ENCODE measurements at regions not wholly inside any gene's neighbourhood (a gene's known extent, or its start where the extent isn't known, plus 50 kb on each side); places are given as distances from the start of the nearest gene placed in this dataset.

DNA sequence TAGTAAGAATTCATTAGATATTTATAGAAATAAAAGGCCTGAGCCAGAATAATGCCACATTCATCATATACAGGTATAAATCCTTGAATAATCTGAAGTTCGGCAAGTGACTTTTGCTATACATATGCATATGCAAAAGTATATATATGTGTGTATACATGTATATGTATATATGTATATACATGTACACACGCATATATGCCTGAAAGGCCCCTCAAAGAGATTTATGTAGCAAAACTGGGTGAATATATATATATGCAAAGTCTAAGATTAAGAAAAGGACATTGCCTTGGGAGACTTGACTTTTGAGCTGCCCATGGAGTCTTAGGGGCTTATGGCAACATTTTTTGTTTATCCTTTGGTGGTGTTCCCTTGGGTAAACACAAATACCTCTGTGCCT lies 231.4 kb downstream of the BMP2 start:
- no peaks in the 10 kb centered on the region; the same call in 2 of the 3 replicates for H3K9me3 ChIP-seq
- peaks cover 2% of the 10 kb centered on the region; the same call in 2 of the 3 replicates for H3K4me1 ChIP-seq
- TF ChIP-seq HOXB13 (CRISPR knock-in tag; IDR thresholded peaks at IDR 0.05; ENCODE audit: low read depth) (no peak), ZFP36 (IDR thresholded peaks at IDR 0.05; ENCODE audit: borderline replicate concordance, partially characterized antibody) (no peak), ESRRA (IDR thresholded peaks at IDR 0.05; ENCODE audit: borderline replicate concordance, low read length) (no peak), CBX8 (IDR thresholded peaks at IDR 0.05) (no peak), HOXA7 (CRISPR knock-in tag; IDR thresholded peaks at IDR 0.05) (no peak), RARB (CRISPR knock-in tag; IDR thresholded peaks at IDR 0.05) (no peak), FOSL2 (IDR thresholded peaks at IDR 0.05) (no peak), FOSL2 (CRISPR knock-in tag; IDR thresholded peaks at IDR 0.05) (no peak), HOXB5 (CRISPR knock-in tag; IDR thresholded peaks at IDR 0.05) (no peak), POLR2A (IDR thresholded peaks at IDR 0.05; ENCODE audit: low read length) (no peak), KDM5A (IDR thresholded peaks at IDR 0.05) (no peak), NFE2L2 (conservative IDR thresholded peaks at IDR 0.05; ENCODE audit: low read length) (no peak), GATA3 (IDR thresholded peaks at IDR 0.05; ENCODE audit: borderline replicate concordance) (no peak), FOXS1 (CRISPR knock-in tag; IDR thresholded peaks at IDR 0.05) (no peak)
- TF ChIP-seq, protein P1, sequence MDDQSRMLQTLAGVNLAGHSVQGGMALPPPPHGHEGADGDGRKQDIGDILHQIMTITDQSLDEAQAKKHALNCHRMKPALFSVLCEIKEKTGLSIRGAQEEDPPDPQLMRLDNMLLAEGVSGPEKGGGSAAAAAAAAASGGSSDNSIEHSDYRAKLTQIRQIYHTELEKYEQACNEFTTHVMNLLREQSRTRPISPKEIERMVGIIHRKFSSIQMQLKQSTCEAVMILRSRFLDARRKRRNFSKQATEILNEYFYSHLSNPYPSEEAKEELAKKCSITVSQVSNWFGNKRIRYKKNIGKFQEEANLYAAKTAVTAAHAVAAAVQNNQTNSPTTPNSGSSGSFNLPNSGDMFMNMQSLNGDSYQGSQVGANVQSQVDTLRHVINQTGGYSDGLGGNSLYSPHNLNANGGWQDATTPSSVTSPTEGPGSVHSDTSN (IDR thresholded peaks at IDR 0.05) = no peak
- H3K4me2 ChIP-seq = no peak overlapping the region
- no peak for ATAC-seq
- FAIRE-seq = no peak
- no peak for DNase-seq (ENCODE audit: low read depth in 1 of 2, low spot score in 1 of 2)
- ChIA-PET CTCF (no interaction called here), POLR2A (no interaction called here)
- WGBS (ENCODE audit: missing lambda C conversion rate) = 42% methylated on average over 2 of the region's 2 CpGs
- H3K4me3 ChIP-seq = no peak overlapping the region
- H3K27ac ChIP-seq = no peak overlapping the region

DNA sequence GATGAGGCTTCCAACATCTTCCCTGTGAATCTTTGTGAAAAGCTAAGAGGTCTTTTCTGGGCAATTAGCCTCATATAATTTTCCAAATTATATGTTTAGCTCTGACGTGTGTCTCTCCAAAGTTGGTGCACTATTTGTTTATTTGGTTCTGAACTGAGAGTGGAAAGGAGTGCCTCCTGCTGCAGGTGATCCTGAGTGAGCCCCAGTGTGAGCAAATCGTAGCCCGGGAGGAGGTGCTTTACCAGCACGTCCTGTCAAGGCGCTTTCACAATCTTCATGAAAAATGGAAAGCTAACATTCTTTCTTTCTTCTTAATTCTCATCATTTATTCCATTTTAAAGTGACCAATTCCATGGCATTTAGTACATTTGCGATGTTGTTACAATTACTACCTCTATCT lies 231.9 kb downstream of the BMP2 start:
- Histone ChIP-seq H3K4me1 (no peaks in the 10 kb centered on the region), H3K4me3 (no peak overlapping the region), H3K9me3 (no peaks in the 10 kb centered on the region; the same call in 2 of the 3 replicates), H3K4me2 (no peak overlapping the region), H3K27ac (no peak overlapping the region)
- DNase-seq (ENCODE audit: low read depth in 1 of 2, low spot score in 1 of 2) (no peak), ATAC-seq (no peak), FAIRE-seq (no peak)
- ChIA-PET CTCF (no interaction called here), POLR2A (no interaction called here)
- 15% methylated on average over 6 of the region's 6 CpGs for WGBS (ENCODE audit: missing lambda C conversion rate)
- no peak for TF ChIP-seq PHF8 (IDR thresholded peaks at IDR 0.05; ENCODE audit: borderline replicate concordance, low read depth)
- no peak for TF ChIP-seq HEYL (CRISPR knock-in tag; IDR thresholded peaks at IDR 0.05)
- TF ChIP-seq RNF2 (IDR thresholded peaks at IDR 0.05; ENCODE audit: borderline replicate concordance, low read depth) = no peak
- TF ChIP-seq TFCP2L1 (CRISPR knock-in tag; IDR thresholded peaks at IDR 0.05) = no peak
- TF ChIP-seq CEBPB (IDR thresholded peaks at IDR 0.05) = no peak
- no peak for TF ChIP-seq FOSB (CRISPR knock-in tag; IDR thresholded peaks at IDR 0.05)

- ChIA-PET POLR2A (no interaction called here), CTCF (no interaction called here)
- Histone ChIP-seq H3K27ac (no peak overlapping the region), H3K4me3 (no peak overlapping the region), H3K4me1 (no peaks in the 10 kb centered on the region), H3K4me2 (no peak overlapping the region), H3K9me3 (no peaks in the 10 kb centered on the region)
- ATAC-seq = no peak
- FAIRE-seq = no peak
- no peak for DNase-seq (ENCODE audit: low read depth in 1 of 2, low spot score in 1 of 2)
- 9% methylated on average over 1 of the region's 1 CpG for WGBS (ENCODE audit: missing lambda C conversion rate)
- no peak for TF ChIP-seq POLR2AphosphoS2 (conservative IDR thresholded peaks at IDR 0.05; ENCODE audit: low read length)
- TF ChIP-seq CHD4 (IDR thresholded peaks at IDR 0.05; ENCODE audit: borderline replicate concordance) = no peak
- TF ChIP-seq HOXB5 (CRISPR knock-in tag; IDR thresholded peaks at IDR 0.05) = no peak
- TF ChIP-seq KDM5A (IDR thresholded peaks at IDR 0.05) = no peak
- no peak for TF ChIP-seq SREBF2 (IDR thresholded peaks at IDR 0.05)
- no peak for TF ChIP-seq GATA3 (IDR thresholded peaks at IDR 0.05; ENCODE audit: borderline replicate concordance)
- TF ChIP-seq MAX (IDR thresholded peaks at IDR 0.05) = no peak
- no peak for TF ChIP-seq PHF8 (IDR thresholded peaks at IDR 0.05; ENCODE audit: borderline replicate concordance, low read depth)
Measured at GRCh38 chr20:7003598-7003997, 236.1 kb downstream of the BMP2 start.

Measured in A549 (cell line).